Naive thymus-derived CD4-positive, alpha-beta T cell (primary cell): ENCODE measurements at regions not wholly inside any gene's neighbourhood (a gene's known extent, or its start where the extent isn't known, plus 50 kb on each side); places are given as distances from the start of the nearest gene placed in this dataset.
A peak's percentile ranks its signal among the peaks of the same experiment; 100 is the strongest.

Experiments used
- ATAC-seq: fragments of 150-1000 bp; cut with Tn5 transposase; 2 replicates; pipeline ENCODE4 v1.10.0; 2021; ENCODE audit warnings: mild to moderate bottlenecking, moderate library complexity
- CTCF ChIA-PET: fragments of 350-600 bp; sonication (Branson Sonifier 250); formaldehyde crosslinking; loops from one replicate; lab custom pipeline; 2021; ENCODE audit warnings: antibody characterized with exemption; lab: Charles Lee
- POLR2A ChIA-PET: fragments of 350-600 bp; sonication (Branson Sonifier 250); formaldehyde crosslinking; loops from one replicate; lab custom pipeline; 2021; ENCODE audit warnings: antibody characterized with exemption, inconsistent platforms; lab: Charles Lee
- DNase-seq, 9 donors: peaks; one replicate each; pipeline versions ENCODE4 v3.0.0 to v3.0.0-alpha.2; 2020 to 2022; ENCODE audit warnings: mixed read lengths in 1 of 9
- H3K27ac ChIP-seq: one replicate; pipeline ENCODE4 v1.7.0; 2013; ENCODE audit warnings: mild to moderate bottlenecking, low read depth, low read length, moderate library complexity
- H3K27me3 ChIP-seq, 2 donors: one replicate each; pipeline ENCODE4 v1.7.0; 2013; ENCODE audit warnings: low read length in 2 of 2, mild to moderate bottlenecking in 2 of 2, moderate library complexity in 2 of 2; ENCODE audit not compliant: control insufficient read depth in 2 of 2, insufficient read depth in 2 of 2
- H3K36me3 ChIP-seq, 3 experiments: 1 replicate in 2 of 3; 2 replicates in 1 of 3; pipeline ENCODE4 v1.7.0; 2013; ENCODE audit warnings: low read length in 3 of 3, mild to moderate bottlenecking in 3 of 3, moderate library complexity in 1 of 3; ENCODE audit not compliant: insufficient read depth in 3 of 3, control insufficient read depth in 2 of 3
- H3K4me1 ChIP-seq, 2 donors: one replicate each; pipeline ENCODE4 v1.7.0; 2013; ENCODE audit warnings: low read length in 2 of 2, mild to moderate bottlenecking in 2 of 2, moderate library complexity in 1 of 2; ENCODE audit not compliant: control insufficient read depth in 2 of 2, insufficient read depth in 2 of 2
- H3K4me3 ChIP-seq: 2 replicates; pipeline ENCODE4 v1.7.0; 2013; ENCODE audit warnings: mild to moderate bottlenecking, low read length
- H3K9me3 ChIP-seq, 3 experiments: 1 replicate in 2 of 3; 2 replicates in 1 of 3; pipeline ENCODE4 v1.7.0; 2013; ENCODE audit warnings: low read length in 3 of 3; ENCODE audit not compliant: control insufficient read depth in 2 of 3
- H3K27ac Mint-ChIP-seq, 9 donors: one replicate each; pipeline ENCODE4 v1.8.0; 2020 to 2022; ENCODE audit warnings: mixed read lengths in 9 of 9, mild to moderate bottlenecking in 8 of 9, moderate library complexity in 5 of 9, inconsistent platforms in 2 of 9
- H3K27me3 Mint-ChIP-seq, 5 donors: one replicate each; pipeline ENCODE4 v1.8.0; 2021 to 2022; ENCODE audit warnings: mixed read lengths in 5 of 5, mild to moderate bottlenecking in 1 of 5
- H3K36me3 Mint-ChIP-seq, 5 donors: one replicate each; pipeline ENCODE4 v1.8.0; 2020 to 2022; ENCODE audit warnings: mixed read lengths in 5 of 5, mild to moderate bottlenecking in 3 of 5, inconsistent platforms in 1 of 5
- H3K4me1 Mint-ChIP-seq, 7 donors: one replicate each; pipeline ENCODE4 v1.8.0; 2020 to 2022; ENCODE audit warnings: mixed read lengths in 7 of 7, mild to moderate bottlenecking in 3 of 7, inconsistent platforms in 1 of 7
- H3K4me3 Mint-ChIP-seq, 10 donors: one replicate each; pipeline ENCODE4 v1.8.0; 2020 to 2022; ENCODE audit warnings: mild to moderate bottlenecking in 10 of 10, mixed read lengths in 10 of 10, moderate library complexity in 6 of 10, inconsistent platforms in 2 of 10
- H3K9me3 Mint-ChIP-seq, 11 donors: one replicate each; pipeline ENCODE4 v1.8.0; 2020 to 2022; ENCODE audit warnings: mixed read lengths in 11 of 11, mild to moderate bottlenecking in 4 of 11, inconsistent platforms in 1 of 11, moderate library complexity in 1 of 11
- intact Hi-C, 2 donors: fragments of 100-400 bp; cut with micrococcal nuclease; formaldehyde crosslinking; loops; one replicate each; pipeline ENCODE4 v1.15.1; 2023

DNA sequence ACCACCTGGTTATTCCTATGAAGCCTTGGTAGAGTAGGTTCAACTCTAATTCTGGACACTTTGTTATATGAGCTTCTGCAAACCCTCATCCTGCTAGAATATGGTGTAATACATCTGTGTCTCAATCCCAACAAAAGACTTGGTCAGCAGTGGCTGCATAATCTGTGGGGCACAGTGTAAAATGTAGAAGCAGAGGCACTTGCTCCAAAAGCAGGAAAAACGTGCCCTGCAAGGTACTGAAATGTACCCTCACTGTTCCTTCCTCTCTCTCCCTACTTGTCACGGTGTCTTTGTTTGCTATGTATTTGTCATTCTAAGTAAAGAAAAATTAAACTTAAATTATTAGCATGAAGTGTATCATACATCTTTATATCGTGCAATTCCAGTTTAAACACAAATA lies 267.9 kb downstream of the BCL11B start:
- Mint-ChIP-seq H3K9me3 (peaks cover 0 to 9% (median 0%) of the 10 kb centered on the region in 11 donors), H3K27me3 (peaks cover 0 to 2% (median 0%) of the 10 kb centered on the region in 5 donors), H3K36me3 (peaks cover 0 to 10% (median 3%) of the 10 kb centered on the region in 5 donors), H3K27ac (no peak overlapping the region), H3K4me1 (peaks cover 0 to 10% (median 3%) of the 10 kb centered on the region in 7 donors), H3K4me3 (no peak overlapping the region)
- Histone ChIP-seq H3K4me3 (no peak overlapping the region), H3K9me3 (no peaks in the 10 kb centered on the region), H3K27ac (no peak overlapping the region), H3K27me3 (no peaks in the 10 kb centered on the region), H3K36me3 (no peaks in the 10 kb centered on the region), H3K4me1 (peaks cover 0 to 1% of the 10 kb centered on the region in 2 donors)
- DNase-seq (no peak), ATAC-seq (no peak)
- CTCF ChIA-PET: no interaction called here
- intact Hi-C loops: no loop called here
- POLR2A ChIA-PET: no interaction called here

DNA sequence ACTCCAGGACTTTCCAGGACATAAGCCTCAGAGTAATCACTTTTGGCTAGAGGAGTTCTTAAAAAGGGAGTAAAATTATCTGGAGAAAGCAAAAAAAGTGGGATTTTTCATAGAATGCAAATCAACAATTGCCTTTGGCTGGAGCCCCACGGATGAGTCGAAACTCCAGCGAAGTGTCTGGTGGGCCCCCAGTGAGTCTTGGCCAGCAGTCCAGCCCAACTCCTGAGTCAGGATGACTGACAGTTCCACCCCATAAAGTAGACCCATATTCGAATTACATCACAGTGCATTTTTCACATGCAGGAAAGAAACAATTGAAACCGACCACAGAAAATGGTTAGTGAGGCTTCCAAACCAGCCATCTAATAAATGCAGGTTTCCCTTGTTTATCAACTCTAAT lies 265.7 kb downstream of the BCL11B start:
- intact Hi-C loops: no loop called here
- DNase-seq: no peak
- Mint-ChIP-seq H3K36me3 (peaks cover 0 to 13% (median 3%) of the 10 kb centered on the region in 5 donors), H3K9me3 (peaks cover 0 to 12% (median 3%) of the 10 kb centered on the region in 11 donors), H3K27ac (no peak overlapping the region), H3K4me1 (peaks cover 9 to 27% (median 19%) of the 10 kb centered on the region in 7 donors), H3K4me3 (no peak overlapping the region), H3K27me3 (peaks cover 0 to 2% (median 0%) of the 10 kb centered on the region in 5 donors)
- H3K4me1 ChIP-seq: peaks cover 0 to 11% of the 10 kb centered on the region in 2 donors
- H3K36me3 ChIP-seq: no peaks in the 10 kb centered on the region
- H3K27ac ChIP-seq: no peak overlapping the region
- no peaks in the 10 kb centered on the region for H3K9me3 ChIP-seq
- H3K4me3 ChIP-seq: no peak overlapping the region
- ChIA-PET POLR2A (no interaction called here), CTCF (no interaction called here)
- ATAC-seq: no peak
- no peaks in the 10 kb centered on the region for H3K27me3 ChIP-seq

DNA sequence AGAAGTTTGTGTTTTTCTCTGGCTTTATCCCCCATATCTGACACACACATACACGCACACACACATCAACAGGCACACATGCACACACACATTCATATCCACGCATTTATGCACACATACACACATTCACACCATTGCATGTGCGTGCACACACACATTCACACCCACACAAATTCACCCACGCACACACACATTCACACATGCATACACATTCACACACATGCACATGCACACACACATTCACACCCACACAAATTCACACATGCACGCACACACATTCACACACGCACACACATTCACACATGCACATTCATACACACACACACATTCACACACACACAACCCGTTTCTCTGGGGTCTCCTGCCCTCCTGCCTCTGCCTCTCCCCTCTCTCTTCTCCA lies 264.2 kb downstream of the BCL11B start:
- H3K27ac Mint-ChIP-seq: peak overlapping the region in 1 of 9 donors; percentile 59
- no peak overlapping the region for H3K27ac ChIP-seq
- no peaks in the 10 kb centered on the region for H3K9me3 ChIP-seq
- no peak overlapping the region for H3K4me3 Mint-ChIP-seq
- peaks cover 0 to 2% (median 0%) of the 10 kb centered on the region in 5 donors for H3K27me3 Mint-ChIP-seq
- CTCF ChIA-PET: no interaction called here
- H3K9me3 Mint-ChIP-seq: peaks cover 0 to 12% (median 3%) of the 10 kb centered on the region in 11 donors
- POLR2A ChIA-PET: no interaction called here
- H3K36me3 ChIP-seq: no peaks in the 10 kb centered on the region
- no peak overlapping the region for H3K4me3 ChIP-seq
- no peak for DNase-seq
- intact Hi-C loops: no loop called here
- peaks cover 0 to 13% (median 0%) of the 10 kb centered on the region in 5 donors for H3K36me3 Mint-ChIP-seq
- H3K27me3 ChIP-seq: no peaks in the 10 kb centered on the region
- no peak for ATAC-seq
- peaks cover 9 to 27% (median 19%) of the 10 kb centered on the region in 7 donors for H3K4me1 Mint-ChIP-seq
- peaks cover 0 to 11% of the 10 kb centered on the region in 2 donors for H3K4me1 ChIP-seq

DNA sequence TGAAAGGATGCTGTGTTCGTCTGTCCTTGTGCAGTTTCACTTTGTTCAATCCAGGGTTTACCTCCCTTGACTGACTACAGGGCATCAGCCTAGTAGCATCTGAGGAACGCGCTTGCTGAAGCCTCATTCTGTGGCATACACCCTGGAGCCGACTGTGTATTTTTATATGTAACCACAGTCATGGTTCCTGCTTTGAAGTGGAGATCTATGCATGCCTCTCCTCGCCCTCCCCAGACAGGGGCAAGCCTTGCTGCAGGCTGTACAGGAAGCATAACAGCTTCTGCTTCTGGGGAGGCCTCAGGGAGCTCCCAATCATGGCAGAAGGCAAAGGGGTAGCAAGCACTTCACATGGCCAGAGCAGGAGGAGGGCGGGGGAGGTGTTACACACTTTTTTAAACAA lies 262.1 kb downstream of the BCL11B start:
- peak in 6 of 9 donors; percentile 18 to 59 (median 48) for DNase-seq
- CTCF ChIA-PET: no interaction called here
- H3K27ac Mint-ChIP-seq: peak overlapping the region; percentile 43 to 92 (median 83)

DNA sequence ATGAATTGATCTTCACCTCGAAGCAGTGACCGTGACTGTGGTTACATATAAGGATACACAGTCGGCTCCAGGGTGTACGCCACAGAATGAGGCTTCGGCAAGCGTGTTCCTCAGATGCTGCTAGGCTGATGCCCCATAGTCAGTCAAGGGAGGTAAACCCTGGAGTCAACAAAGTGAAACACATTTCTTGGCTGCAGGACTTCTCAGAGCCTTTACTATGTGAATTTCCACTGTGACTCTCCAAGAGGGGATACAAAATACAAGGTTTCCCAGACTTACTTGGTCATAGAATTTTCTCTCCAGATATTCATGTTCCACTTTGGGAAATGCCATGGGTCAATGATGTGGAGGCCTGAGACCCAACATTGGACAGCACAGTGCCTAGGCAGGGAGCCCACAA lies 260.6 kb downstream of the BCL11B start:
- ChIA-PET POLR2A (no interaction called here), CTCF (interaction anchor here (0.6 kb wide), 1 partner anchor 718 kb away, joined by 3 read pairs; no protein-coding TSS in a partner anchor)
- Mint-ChIP-seq H3K27ac (no peak overlapping the region), H3K36me3 (peaks cover 0 to 10% (median 0%) of the 10 kb centered on the region in 5 donors), H3K4me1 (peaks cover 9 to 27% (median 19%) of the 10 kb centered on the region in 7 donors), H3K4me3 (no peak overlapping the region), H3K9me3 (peaks cover 0 to 12% (median 3%) of the 10 kb centered on the region in 11 donors), H3K27me3 (peaks cover 0 to 2% (median 0%) of the 10 kb centered on the region in 5 donors)
- no peak for ATAC-seq
- intact Hi-C loops: no loop called here
- H3K27ac ChIP-seq: no peak overlapping the region
- H3K27me3 ChIP-seq: no peaks in the 10 kb centered on the region
- no peak overlapping the region for H3K4me3 ChIP-seq
- H3K9me3 ChIP-seq: no peaks in the 10 kb centered on the region
- peaks cover 0 to 11% of the 10 kb centered on the region in 2 donors for H3K4me1 ChIP-seq
- no peaks in the 10 kb centered on the region for H3K36me3 ChIP-seq
- DNase-seq: no peak

More for the DNA sequence above, 262.1 kb downstream of the BCL11B start:
- Mint-ChIP-seq H3K4me3 (peak overlapping the region; percentile 50 to 84 (median 56)), H3K4me1 (peaks cover 9 to 27% (median 19%) of the 10 kb centered on the region in 7 donors), H3K27me3 (peaks cover 0 to 2% (median 0%) of the 10 kb centered on the region in 5 donors), H3K36me3 (peaks cover 0 to 10% (median 0%) of the 10 kb centered on the region in 5 donors), H3K9me3 (peaks cover 0 to 12% (median 3%) of the 10 kb centered on the region in 11 donors)
- intact Hi-C loops: no loop called here
- peak; percentile 72 for ATAC-seq
- Histone ChIP-seq H3K36me3 (no peaks in the 10 kb centered on the region), H3K4me3 (no peak overlapping the region), H3K4me1 (peaks cover 0 to 11% of the 10 kb centered on the region in 2 donors), H3K9me3 (no peaks in the 10 kb centered on the region), H3K27me3 (no peaks in the 10 kb centered on the region), H3K27ac (no peak overlapping the region)
- POLR2A ChIA-PET: interaction anchor here (1.3 kb wide), 1 partner anchor 26 kb away, joined by 4 read pairs; no protein-coding TSS in a partner anchor

DNA sequence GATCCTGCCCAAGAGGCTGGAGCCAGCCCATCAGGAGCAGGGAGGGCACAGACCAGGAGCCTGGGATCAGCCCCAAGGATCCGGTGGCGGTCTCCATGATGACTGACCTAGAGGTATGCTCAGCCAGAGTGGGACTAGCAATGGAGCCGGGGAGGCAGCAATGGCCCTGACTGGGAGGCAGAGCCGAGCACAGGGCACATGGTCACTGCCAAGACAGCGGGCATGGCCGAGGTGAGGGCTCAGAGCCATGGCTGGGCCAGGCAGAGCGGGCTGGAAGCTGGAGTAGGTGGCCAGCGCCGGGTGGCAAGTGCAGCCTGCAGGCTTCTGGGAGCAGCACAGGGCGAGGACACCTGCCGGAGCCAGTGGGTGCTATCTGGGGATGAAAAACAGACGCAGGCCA lies 259.3 kb downstream of the BCL11B start:
- Mint-ChIP-seq H3K27me3 (peaks cover 0 to 2% (median 0%) of the 10 kb centered on the region in 5 donors), H3K9me3 (peaks cover 0 to 11% (median 3%) of the 10 kb centered on the region in 11 donors), H3K36me3 (peaks cover 0 to 10% (median 0%) of the 10 kb centered on the region in 5 donors), H3K27ac (no peak overlapping the region), H3K4me1 (peaks cover 9 to 26% (median 19%) of the 10 kb centered on the region in 7 donors), H3K4me3 (no peak overlapping the region)
- ChIA-PET CTCF (no interaction called here), POLR2A (no interaction called here)
- H3K27ac ChIP-seq: no peak overlapping the region
- intact Hi-C loops: no loop called here
- no peaks in the 10 kb centered on the region for H3K36me3 ChIP-seq
- no peaks in the 10 kb centered on the region for H3K9me3 ChIP-seq
- H3K27me3 ChIP-seq: no peaks in the 10 kb centered on the region
- peaks cover 0 to 11% of the 10 kb centered on the region in 2 donors for H3K4me1 ChIP-seq
- DNase-seq: no peak
- no peak for ATAC-seq
- H3K4me3 ChIP-seq: no peak overlapping the region

DNA sequence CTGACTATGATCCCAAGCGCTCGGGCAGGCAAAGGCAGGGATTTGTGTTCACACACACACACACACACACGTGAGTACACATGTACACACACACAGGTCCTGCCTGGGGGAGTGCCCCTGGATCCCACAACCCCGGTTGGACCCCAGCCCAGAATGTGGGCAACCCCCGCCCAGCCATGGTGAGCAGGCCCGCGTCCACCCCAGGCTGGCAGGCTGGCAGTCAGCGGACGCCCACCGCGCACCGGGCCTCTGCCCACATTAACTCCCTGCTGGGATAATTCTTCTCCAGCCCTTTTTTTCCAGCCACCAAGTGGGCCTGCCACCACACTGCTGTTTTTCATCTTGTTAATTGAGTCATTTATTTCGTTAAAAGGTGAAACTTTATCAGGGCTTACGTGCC lies 256.2 kb downstream of the BCL11B start:
- ChIA-PET CTCF (no interaction called here), POLR2A (no interaction called here)
- Histone ChIP-seq H3K36me3 (no peaks in the 10 kb centered on the region), H3K4me1 (no peaks in the 10 kb centered on the region), H3K9me3 (no peaks in the 10 kb centered on the region), H3K27ac (no peak overlapping the region), H3K4me3 (no peak overlapping the region), H3K27me3 (no peaks in the 10 kb centered on the region)
- ATAC-seq (no peak), DNase-seq (no peak)
- Mint-ChIP-seq H3K27ac (no peak overlapping the region), H3K9me3 (peaks cover 0 to 8% (median 3%) of the 10 kb centered on the region in 11 donors), H3K4me3 (no peak overlapping the region), H3K4me1 (peaks cover 6 to 17% (median 12%) of the 10 kb centered on the region in 7 donors), H3K27me3 (no peaks in the 10 kb centered on the region), H3K36me3 (peaks cover 0 to 9% (median 5%) of the 10 kb centered on the region in 5 donors)
- intact Hi-C loops: no loop called here
